ENCODE measurements at regions not wholly inside any gene's neighbourhood (a gene's known extent, or its start where the extent isn't known, plus 50 kb on each side); places are given as distances from the start of the nearest gene placed in this dataset.
A peak's percentile ranks its signal among the peaks of the same experiment; 100 is the strongest.

DNA sequence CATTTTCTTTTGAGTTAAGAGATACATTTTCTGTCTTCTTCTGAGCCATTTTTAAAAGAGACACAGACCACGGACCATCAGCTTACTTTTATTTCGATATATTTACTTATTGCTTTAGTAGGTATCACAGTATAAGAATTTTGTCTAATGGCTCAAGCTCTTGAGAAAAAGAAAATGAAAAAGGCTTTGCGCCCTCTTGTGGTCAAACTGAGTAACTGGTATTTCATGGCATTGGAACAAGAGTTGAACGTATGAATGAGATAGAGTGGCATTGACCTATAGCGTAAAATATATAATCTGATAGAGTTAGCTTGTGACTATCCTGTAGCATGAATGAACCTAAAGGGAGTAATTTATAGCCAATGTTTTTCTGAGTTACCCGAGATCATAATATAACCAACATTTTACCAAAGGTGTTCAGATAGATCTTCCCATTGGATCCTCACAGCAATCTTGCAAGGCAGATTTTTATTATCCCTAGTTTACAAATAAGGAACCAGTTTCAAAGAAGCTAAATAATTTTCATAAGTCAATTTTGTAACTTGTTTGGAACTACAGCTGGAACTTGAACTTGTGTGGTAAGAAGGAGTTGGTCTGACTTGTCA, 154.6 kb downstream of the POLR2M start:
- Mint-ChIP-seq H3K4me1 (peaks cover 0 to 7% of the 10 kb centered on the region in 2 experiments; a peak in 1 of 4 replicates), H3K9me3 (no peaks in the 10 kb centered on the region), H3K36me3 (ENCODE audit: insufficient read depth in 1 of 3, low read depth in 3 of 3) (no peaks in the 10 kb centered on the region), H3K27ac (no peak overlapping the region), H3K27me3 (ENCODE audit: low read depth) (peaks cover 2% of the 10 kb centered on the region), H3K4me3 (no peak overlapping the region)
- Histone ChIP-seq H2BK12ac (ENCODE audit: insufficient read length, low read depth, low read length) (no peak overlapping the region), H2AFZ (ENCODE audit: low read length) (no peak overlapping the region), H3K56ac (ENCODE audit: insufficient read length, low read depth, low read length) (no peak overlapping the region), H3K79me2 (ENCODE audit: insufficient read depth, low read length) (no peaks in the 10 kb centered on the region), H3T11ph (ENCODE audit: low read length) (no peak overlapping the region), H3K4ac (ENCODE audit: low read depth, low read length) (no peak overlapping the region), H3K9me3 (ENCODE audit: control insufficient read depth, low read depth, low read length) (no peaks in the 10 kb centered on the region), H3K14ac (ENCODE audit: insufficient read depth, low read length) (no peak overlapping the region), H3K27me3 (ENCODE audit: insufficient read depth, low read length) (no peaks in the 10 kb centered on the region), H4K20me1 (ENCODE audit: control insufficient read depth, insufficient read depth, insufficient read length) (no peaks in the 10 kb centered on the region), H3K18ac (ENCODE audit: insufficient read length, low read depth, low read length) (no peak overlapping the region), H3K79me1 (ENCODE audit: insufficient read depth, low read depth, low read length, poor library complexity, severe bottlenecking) (no peaks in the 10 kb centered on the region), H2AK5ac (ENCODE audit: insufficient read length, low read length) (no peak overlapping the region), H3K27ac (ENCODE audit: insufficient read length, low read depth, low read length) (no peak overlapping the region), H4K8ac (replicated peaks; ENCODE audit: insufficient read length, low read depth, low read length) (no peak overlapping the region), H2BK20ac (ENCODE audit: low read depth, low read length, poor library complexity, severe bottlenecking) (no peak overlapping the region), H3K9ac (ENCODE audit: extremely low read depth, insufficient read length, low read length) (no peak overlapping the region), H4K91ac (ENCODE audit: insufficient read length, low read depth, low read length) (no peak overlapping the region), H2BK5ac (ENCODE audit: insufficient read length, low read length) (no peak overlapping the region), H3K4me1 (ENCODE audit: insufficient read depth, low read length) (no peaks in the 10 kb centered on the region), H3K23me2 (ENCODE audit: insufficient read length, low read depth, low read length, poor library complexity, severe bottlenecking) (no peaks in the 10 kb centered on the region), H4K5ac (ENCODE audit: insufficient read length, low read depth, low read length) (no peak overlapping the region), H2BK120ac (ENCODE audit: low read depth, low read length, poor library complexity, severe bottlenecking) (no peak overlapping the region), H3K4me2 (ENCODE audit: insufficient read depth, insufficient read length, low read length) (no peak overlapping the region), H2BK15ac (ENCODE audit: low read depth, low read length) (no peak overlapping the region), H3K23ac (ENCODE audit: insufficient read length, low read depth, low read length) (no peak overlapping the region)
- WGBS (ENCODE audit: extremely low coverage, insufficient read length, low lambda C conversion rate), result no CpG with 5 or more reads among the region's 6 CpGs
- TF ChIP-seq, protein P1, sequence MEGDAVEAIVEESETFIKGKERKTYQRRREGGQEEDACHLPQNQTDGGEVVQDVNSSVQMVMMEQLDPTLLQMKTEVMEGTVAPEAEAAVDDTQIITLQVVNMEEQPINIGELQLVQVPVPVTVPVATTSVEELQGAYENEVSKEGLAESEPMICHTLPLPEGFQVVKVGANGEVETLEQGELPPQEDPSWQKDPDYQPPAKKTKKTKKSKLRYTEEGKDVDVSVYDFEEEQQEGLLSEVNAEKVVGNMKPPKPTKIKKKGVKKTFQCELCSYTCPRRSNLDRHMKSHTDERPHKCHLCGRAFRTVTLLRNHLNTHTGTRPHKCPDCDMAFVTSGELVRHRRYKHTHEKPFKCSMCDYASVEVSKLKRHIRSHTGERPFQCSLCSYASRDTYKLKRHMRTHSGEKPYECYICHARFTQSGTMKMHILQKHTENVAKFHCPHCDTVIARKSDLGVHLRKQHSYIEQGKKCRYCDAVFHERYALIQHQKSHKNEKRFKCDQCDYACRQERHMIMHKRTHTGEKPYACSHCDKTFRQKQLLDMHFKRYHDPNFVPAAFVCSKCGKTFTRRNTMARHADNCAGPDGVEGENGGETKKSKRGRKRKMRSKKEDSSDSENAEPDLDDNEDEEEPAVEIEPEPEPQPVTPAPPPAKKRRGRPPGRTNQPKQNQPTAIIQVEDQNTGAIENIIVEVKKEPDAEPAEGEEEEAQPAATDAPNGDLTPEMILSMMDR (conservative IDR thresholded peaks at IDR 0.05), result peak; percentile 90
- no peak for DNase-seq
